ENCODE measurements at regions not wholly inside any gene's neighbourhood (a gene's known extent, or its start where the extent isn't known, plus 50 kb on each side); places are given as distances from the start of the nearest gene placed in this dataset.

DNA sequence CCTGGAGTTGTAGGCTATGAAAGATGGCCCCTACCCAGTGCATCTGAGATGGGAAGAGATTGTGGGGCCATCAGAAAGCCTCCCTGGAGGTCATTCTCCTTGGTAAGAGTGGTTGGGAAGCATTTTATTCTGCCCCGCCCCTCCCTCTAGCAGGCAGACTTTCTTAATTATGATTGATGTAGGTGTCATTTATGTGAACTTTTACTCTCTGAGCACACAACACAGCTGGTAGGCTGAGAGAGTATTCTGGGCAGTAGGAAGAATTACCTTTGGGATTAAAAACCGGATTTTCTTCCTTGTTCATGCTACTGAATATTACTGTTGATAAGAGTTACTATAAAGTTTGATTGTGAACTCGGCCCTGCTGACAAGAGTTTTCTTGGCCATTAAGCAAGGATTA is 266.8 kb downstream of the TTC6 start:
- Histone ChIP-seq H3K36me3 (ENCODE audit: control insufficient read depth, insufficient read depth, low read length) (no peaks in the 10 kb centered on the region), H3K27me3 (ENCODE audit: control insufficient read depth, insufficient read depth, low read length) (no peaks in the 10 kb centered on the region), H3K9me3 (ENCODE audit: control insufficient read depth, insufficient read depth, low read depth, low read length) (no peaks in the 10 kb centered on the region), H3K4me1 (ENCODE audit: control insufficient read depth, insufficient read depth, low read length) (no peaks in the 10 kb centered on the region), H3K4me3 (ENCODE audit: low read depth in 2 of 2, low read length in 2 of 2) (no peak overlapping the region), H3K27ac (ENCODE audit: low read length) (no peak overlapping the region)
- ChIA-PET POLR2A (no interaction called here), CTCF (no interaction called here)
- in situ Hi-C loops (cut with HindIII; ENCODE audit: low pct_unique_long_range_greater_than_20kb, low sequenced_read_pairs) (no loop called here), intact Hi-C loops (cut with micrococcal nuclease; ENCODE audit: unreplicated experiment) (no loop called here)
- TF ChIP-seq, protein P1, sequence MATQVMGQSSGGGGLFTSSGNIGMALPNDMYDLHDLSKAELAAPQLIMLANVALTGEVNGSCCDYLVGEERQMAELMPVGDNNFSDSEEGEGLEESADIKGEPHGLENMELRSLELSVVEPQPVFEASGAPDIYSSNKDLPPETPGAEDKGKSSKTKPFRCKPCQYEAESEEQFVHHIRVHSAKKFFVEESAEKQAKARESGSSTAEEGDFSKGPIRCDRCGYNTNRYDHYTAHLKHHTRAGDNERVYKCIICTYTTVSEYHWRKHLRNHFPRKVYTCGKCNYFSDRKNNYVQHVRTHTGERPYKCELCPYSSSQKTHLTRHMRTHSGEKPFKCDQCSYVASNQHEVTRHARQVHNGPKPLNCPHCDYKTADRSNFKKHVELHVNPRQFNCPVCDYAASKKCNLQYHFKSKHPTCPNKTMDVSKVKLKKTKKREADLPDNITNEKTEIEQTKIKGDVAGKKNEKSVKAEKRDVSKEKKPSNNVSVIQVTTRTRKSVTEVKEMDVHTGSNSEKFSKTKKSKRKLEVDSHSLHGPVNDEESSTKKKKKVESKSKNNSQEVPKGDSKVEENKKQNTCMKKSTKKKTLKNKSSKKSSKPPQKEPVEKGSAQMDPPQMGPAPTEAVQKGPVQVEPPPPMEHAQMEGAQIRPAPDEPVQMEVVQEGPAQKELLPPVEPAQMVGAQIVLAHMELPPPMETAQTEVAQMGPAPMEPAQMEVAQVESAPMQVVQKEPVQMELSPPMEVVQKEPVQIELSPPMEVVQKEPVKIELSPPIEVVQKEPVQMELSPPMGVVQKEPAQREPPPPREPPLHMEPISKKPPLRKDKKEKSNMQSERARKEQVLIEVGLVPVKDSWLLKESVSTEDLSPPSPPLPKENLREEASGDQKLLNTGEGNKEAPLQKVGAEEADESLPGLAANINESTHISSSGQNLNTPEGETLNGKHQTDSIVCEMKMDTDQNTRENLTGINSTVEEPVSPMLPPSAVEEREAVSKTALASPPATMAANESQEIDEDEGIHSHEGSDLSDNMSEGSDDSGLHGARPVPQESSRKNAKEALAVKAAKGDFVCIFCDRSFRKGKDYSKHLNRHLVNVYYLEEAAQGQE (IDR thresholded peaks at IDR 0.05; ENCODE audit: insufficient read depth in 1 of 2, low read depth in 2 of 2, low read length in 1 of 2) = no peak
- TF ChIP-seq TCF7L2 (IDR thresholded peaks at IDR 0.05; ENCODE audit: low read depth, low read length) (no peak), SIN3A (IDR thresholded peaks at IDR 0.05; ENCODE audit: borderline replicate concordance, insufficient read depth, low read depth, low read length) (no peak), POLR2AphosphoS5 (IDR thresholded peaks at IDR 0.05; ENCODE audit: low read depth, low read length) (no peak)
- TF ChIP-seq, protein P2, sequence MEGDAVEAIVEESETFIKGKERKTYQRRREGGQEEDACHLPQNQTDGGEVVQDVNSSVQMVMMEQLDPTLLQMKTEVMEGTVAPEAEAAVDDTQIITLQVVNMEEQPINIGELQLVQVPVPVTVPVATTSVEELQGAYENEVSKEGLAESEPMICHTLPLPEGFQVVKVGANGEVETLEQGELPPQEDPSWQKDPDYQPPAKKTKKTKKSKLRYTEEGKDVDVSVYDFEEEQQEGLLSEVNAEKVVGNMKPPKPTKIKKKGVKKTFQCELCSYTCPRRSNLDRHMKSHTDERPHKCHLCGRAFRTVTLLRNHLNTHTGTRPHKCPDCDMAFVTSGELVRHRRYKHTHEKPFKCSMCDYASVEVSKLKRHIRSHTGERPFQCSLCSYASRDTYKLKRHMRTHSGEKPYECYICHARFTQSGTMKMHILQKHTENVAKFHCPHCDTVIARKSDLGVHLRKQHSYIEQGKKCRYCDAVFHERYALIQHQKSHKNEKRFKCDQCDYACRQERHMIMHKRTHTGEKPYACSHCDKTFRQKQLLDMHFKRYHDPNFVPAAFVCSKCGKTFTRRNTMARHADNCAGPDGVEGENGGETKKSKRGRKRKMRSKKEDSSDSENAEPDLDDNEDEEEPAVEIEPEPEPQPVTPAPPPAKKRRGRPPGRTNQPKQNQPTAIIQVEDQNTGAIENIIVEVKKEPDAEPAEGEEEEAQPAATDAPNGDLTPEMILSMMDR (IDR thresholded peaks at IDR 0.05) = no peak
- DNase-seq (ENCODE audit: low read depth, low spot score) (no peak), ATAC-seq (no peak)
- no TSS peak for BruUV-seq (replicated peaks)

DNA sequence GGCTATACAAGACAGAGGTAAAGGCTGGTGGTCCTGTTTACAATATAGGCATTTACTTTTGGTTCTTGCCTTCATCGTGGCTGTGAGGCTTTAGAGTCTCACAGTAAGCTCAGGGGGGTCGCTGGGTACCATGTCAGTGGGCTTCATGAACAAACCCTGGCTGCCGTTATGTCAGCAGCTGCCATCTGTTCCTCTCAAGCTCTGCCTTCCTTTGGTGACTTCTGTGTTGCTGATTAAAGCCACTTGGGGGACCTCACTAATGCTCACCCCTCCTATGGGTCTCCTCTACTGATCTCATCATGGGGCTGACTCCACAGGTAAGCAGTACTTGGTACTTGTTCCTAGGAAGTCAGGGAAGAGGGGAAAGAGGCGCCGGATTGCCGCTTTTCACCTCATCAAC is 268.7 kb downstream of the TTC6 start:
- Histone ChIP-seq H3K9me3 (ENCODE audit: control insufficient read depth, insufficient read depth, low read depth, low read length) (no peaks in the 10 kb centered on the region), H3K27me3 (ENCODE audit: control insufficient read depth, insufficient read depth, low read length) (no peaks in the 10 kb centered on the region), H3K27ac (ENCODE audit: low read length) (no peak overlapping the region), H3K4me1 (ENCODE audit: control insufficient read depth, insufficient read depth, low read length) (no peaks in the 10 kb centered on the region), H3K4me3 (ENCODE audit: low read depth in 2 of 2, low read length in 2 of 2) (no peak overlapping the region), H3K36me3 (ENCODE audit: control insufficient read depth, insufficient read depth, low read length) (no peaks in the 10 kb centered on the region)
- BruUV-seq (replicated peaks) = no TSS peak
- no peak for DNase-seq (ENCODE audit: low read depth, low spot score)
- in situ Hi-C loops (cut with HindIII; ENCODE audit: low pct_unique_long_range_greater_than_20kb, low sequenced_read_pairs) (no loop called here), intact Hi-C loops (cut with micrococcal nuclease; ENCODE audit: unreplicated experiment) (no loop called here)
- no peak for ATAC-seq
- ChIA-PET POLR2A (no interaction called here), CTCF (no interaction called here)
- TF ChIP-seq, protein P1 (IDR thresholded peaks at IDR 0.05; ENCODE audit: insufficient read depth in 1 of 2, low read depth in 2 of 2, low read length in 1 of 2) = no peak
- TF ChIP-seq TCF7L2 (IDR thresholded peaks at IDR 0.05; ENCODE audit: low read depth, low read length) = no peak
- TF ChIP-seq POLR2AphosphoS5 (IDR thresholded peaks at IDR 0.05; ENCODE audit: low read depth, low read length) = no peak
- TF ChIP-seq, protein P2 (IDR thresholded peaks at IDR 0.05) = no peak
- no peak for TF ChIP-seq SIN3A (IDR thresholded peaks at IDR 0.05; ENCODE audit: borderline replicate concordance, insufficient read depth, low read depth, low read length)
